PC-3 (cell line): ENCODE measurements at regions not wholly inside any gene's neighbourhood (a gene's known extent, or its start where the extent isn't known, plus 50 kb on each side); places are given as distances from the start of the nearest gene placed in this dataset.

ENCODE experiments used
- CTCF ChIP-seq: fragments of 300-600 bp; sonication (generic); conservative IDR thresholded peaks from 2 replicates; pipeline ENCODE4 v1.5.1; 2017; ENCODE audit warnings: antibody characterized with exemption, low read depth, mild to moderate bottlenecking, low read length
- EZH2 ChIP-seq: fragments of 300-600 bp; sonication (generic); IDR thresholded peaks from one replicate; pipeline ENCODE4 v1.6.1; 2017; ENCODE audit warnings: antibody characterized with exemption, mild to moderate bottlenecking, low read length; ENCODE audit not compliant: unreplicated experiment
- EZH2phosphoT487 ChIP-seq: fragments of 300-600 bp; sonication (generic); IDR thresholded peaks from 2 replicates; pipeline ENCODE4 v1.6.1; 2018; ENCODE audit warnings: mild to moderate bottlenecking, antibody characterized with exemption, low read length, borderline replicate concordance

GRCh38 chr5:3853362-3853761, 257.7 kb downstream of the IRX1 start:
- no peak for TF ChIP-seq CTCF
- no peak for TF ChIP-seq EZH2
- TF ChIP-seq EZH2phosphoT487 = no peak
